ENCODE measurements at regions not wholly inside any gene's neighbourhood (a gene's known extent, or its start where the extent isn't known, plus 50 kb on each side); places are given as distances from the start of the nearest gene placed in this dataset.

GRCh38 chr10:58965855-58966254 lies 210.6 kb upstream of the PHYHIPL start:
- H3K4me1 Mint-ChIP-seq: no peaks in the 10 kb centered on the region
- no peak overlapping the region for H3K4me3 Mint-ChIP-seq
- ATAC-seq (no peak), DNase-seq (no peak)
- H3K27ac Mint-ChIP-seq: no peak overlapping the region
- no peaks in the 10 kb centered on the region for H3K36me3 Mint-ChIP-seq (ENCODE audit: low read depth)
- no peaks in the 10 kb centered on the region for H3K9me3 ChIP-seq (ENCODE audit: control insufficient read depth, low read length, poor library complexity, severe bottlenecking)
- peaks cover 54% of the 10 kb centered on the region for H3K27me3 Mint-ChIP-seq

GRCh38 chr10:58967551-58968388 lies 208.7 kb upstream of the PHYHIPL start:
- H3K9me3 ChIP-seq (ENCODE audit: control insufficient read depth, low read length, poor library complexity, severe bottlenecking): no peaks in the 10 kb centered on the region
- Mint-ChIP-seq H3K36me3 (ENCODE audit: low read depth) (no peaks in the 10 kb centered on the region), H3K4me3 (no peak overlapping the region), H3K27me3 (peaks cover 58% of the 10 kb centered on the region), H3K4me1 (no peaks in the 10 kb centered on the region), H3K27ac (no peak overlapping the region)
- no peak for ATAC-seq
- no peak for DNase-seq

- DNase-seq (no peak), ATAC-seq (no peak)
- no peaks in the 10 kb centered on the region for H3K9me3 ChIP-seq (ENCODE audit: control insufficient read depth, low read length, poor library complexity, severe bottlenecking)
- no peak overlapping the region for H3K4me3 Mint-ChIP-seq
- H3K4me1 Mint-ChIP-seq: no peaks in the 10 kb centered on the region
- H3K27ac Mint-ChIP-seq: no peak overlapping the region
- peaks cover 58% of the 10 kb centered on the region for H3K27me3 Mint-ChIP-seq
- no peaks in the 10 kb centered on the region for H3K36me3 Mint-ChIP-seq (ENCODE audit: low read depth)
These were observed 208.1 kb upstream of the PHYHIPL start for GRCh38 chr10:58968389-58968755.

- Mint-ChIP-seq H3K27me3 (peaks cover 52% of the 10 kb centered on the region), H3K4me1 (no peaks in the 10 kb centered on the region), H3K27ac (no peak overlapping the region), H3K36me3 (ENCODE audit: low read depth) (no peaks in the 10 kb centered on the region), H3K4me3 (no peak overlapping the region)
- ATAC-seq (no peak), DNase-seq (no peak)
- H3K9me3 ChIP-seq (ENCODE audit: control insufficient read depth, low read length, poor library complexity, severe bottlenecking): no peaks in the 10 kb centered on the region
These were observed 206.9 kb upstream of the PHYHIPL start for GRCh38 chr10:58969576-58969975.

- ATAC-seq (no peak), DNase-seq (no peak)
- H3K9me3 ChIP-seq (ENCODE audit: control insufficient read depth, low read length, poor library complexity, severe bottlenecking): no peaks in the 10 kb centered on the region
- Mint-ChIP-seq H3K4me3 (no peak overlapping the region), H3K27ac (no peak overlapping the region), H3K36me3 (ENCODE audit: low read depth) (no peaks in the 10 kb centered on the region), H3K27me3 (peaks cover 52% of the 10 kb centered on the region), H3K4me1 (no peaks in the 10 kb centered on the region)
These were observed 206.1 kb upstream of the PHYHIPL start for GRCh38 chr10:58970160-58970915.

- H3K27ac Mint-ChIP-seq: no peak overlapping the region
- H3K27me3 Mint-ChIP-seq: peaks cover 46% of the 10 kb centered on the region
- H3K4me3 Mint-ChIP-seq: no peak overlapping the region
- H3K36me3 Mint-ChIP-seq (ENCODE audit: low read depth): no peaks in the 10 kb centered on the region
- no peak for DNase-seq
- no peak for ATAC-seq
- no peaks in the 10 kb centered on the region for H3K9me3 ChIP-seq (ENCODE audit: control insufficient read depth, low read length, poor library complexity, severe bottlenecking)
- no peaks in the 10 kb centered on the region for H3K4me1 Mint-ChIP-seq
These were observed 205.2 kb upstream of the PHYHIPL start for GRCh38 chr10:58971211-58971610.

GRCh38 chr10:58971796-58972491 lies 204.5 kb upstream of the PHYHIPL start:
- DNase-seq: no peak
- Mint-ChIP-seq H3K4me3 (no peak overlapping the region), H3K27me3 (peaks cover 39% of the 10 kb centered on the region), H3K4me1 (no peaks in the 10 kb centered on the region), H3K36me3 (ENCODE audit: low read depth) (no peaks in the 10 kb centered on the region), H3K27ac (no peak overlapping the region)
- ATAC-seq: no peak
- no peaks in the 10 kb centered on the region for H3K9me3 ChIP-seq (ENCODE audit: control insufficient read depth, low read length, poor library complexity, severe bottlenecking)

GRCh38 chr10:58972576-58973234 lies 203.7 kb upstream of the PHYHIPL start:
- H3K36me3 Mint-ChIP-seq (ENCODE audit: low read depth): no peaks in the 10 kb centered on the region
- no peak overlapping the region for H3K27ac Mint-ChIP-seq
- no peak overlapping the region for H3K4me3 Mint-ChIP-seq
- H3K9me3 ChIP-seq (ENCODE audit: control insufficient read depth, low read length, poor library complexity, severe bottlenecking): no peaks in the 10 kb centered on the region
- H3K27me3 Mint-ChIP-seq: peaks cover 32% of the 10 kb centered on the region
- DNase-seq (no peak), ATAC-seq (no peak)
- no peaks in the 10 kb centered on the region for H3K4me1 Mint-ChIP-seq

- no peaks in the 10 kb centered on the region for H3K36me3 Mint-ChIP-seq (ENCODE audit: low read depth)
- no peak overlapping the region for H3K27ac Mint-ChIP-seq
- H3K27me3 Mint-ChIP-seq: peaks cover 26% of the 10 kb centered on the region
- DNase-seq: no peak
- H3K4me1 Mint-ChIP-seq: no peaks in the 10 kb centered on the region
- H3K9me3 ChIP-seq (ENCODE audit: control insufficient read depth, low read length, poor library complexity, severe bottlenecking): no peaks in the 10 kb centered on the region
- ATAC-seq: no peak
- no peak overlapping the region for H3K4me3 Mint-ChIP-seq
These were observed 203.2 kb upstream of the PHYHIPL start for GRCh38 chr10:58973235-58973595.

- no peak overlapping the region for H3K4me3 Mint-ChIP-seq
- H3K27ac Mint-ChIP-seq: no peak overlapping the region
- H3K9me3 ChIP-seq (ENCODE audit: control insufficient read depth, low read length, poor library complexity, severe bottlenecking): no peaks in the 10 kb centered on the region
- H3K27me3 Mint-ChIP-seq: peaks cover 12% of the 10 kb centered on the region
- H3K4me1 Mint-ChIP-seq: no peaks in the 10 kb centered on the region
- H3K36me3 Mint-ChIP-seq (ENCODE audit: low read depth): no peaks in the 10 kb centered on the region
- DNase-seq: no peak
- ATAC-seq: no peak
These were observed 200.2 kb upstream of the PHYHIPL start for GRCh38 chr10:58976254-58976653.

- Mint-ChIP-seq H3K36me3 (ENCODE audit: low read depth) (no peaks in the 10 kb centered on the region), H3K4me1 (no peaks in the 10 kb centered on the region), H3K27me3 (peaks cover 17% of the 10 kb centered on the region), H3K27ac (no peak overlapping the region), H3K4me3 (no peak overlapping the region)
- ATAC-seq (no peak), DNase-seq (no peak)
- H3K9me3 ChIP-seq (ENCODE audit: control insufficient read depth, low read length, poor library complexity, severe bottlenecking): no peaks in the 10 kb centered on the region
These were observed 196.7 kb upstream of the PHYHIPL start for GRCh38 chr10:58979711-58980110.

- H3K4me3 Mint-ChIP-seq: no peak overlapping the region
- no peak overlapping the region for H3K27ac Mint-ChIP-seq
- H3K4me1 Mint-ChIP-seq: no peaks in the 10 kb centered on the region
These were observed 195.5 kb upstream of the PHYHIPL start for GRCh38 chr10:58980826-58981415.

GRCh38 chr10:58981846-58982245 lies 194.6 kb upstream of the PHYHIPL start:
- no peak for DNase-seq
- H3K4me1 Mint-ChIP-seq: no peaks in the 10 kb centered on the region
- peaks cover 11% of the 10 kb centered on the region for H3K27me3 Mint-ChIP-seq
- H3K36me3 Mint-ChIP-seq (ENCODE audit: low read depth): no peaks in the 10 kb centered on the region
- no peak overlapping the region for H3K27ac Mint-ChIP-seq
- no peak overlapping the region for H3K4me3 Mint-ChIP-seq
- ATAC-seq: no peak
- H3K9me3 ChIP-seq (ENCODE audit: control insufficient read depth, low read length, poor library complexity, severe bottlenecking): no peaks in the 10 kb centered on the region

More at GRCh38 chr10:58980826-58981415, 195.5 kb upstream of the PHYHIPL start:
- H3K36me3 Mint-ChIP-seq (ENCODE audit: low read depth): no peaks in the 10 kb centered on the region
- H3K9me3 ChIP-seq (ENCODE audit: control insufficient read depth, low read length, poor library complexity, severe bottlenecking): no peaks in the 10 kb centered on the region
- ATAC-seq (no peak), DNase-seq (no peak)
- H3K27me3 Mint-ChIP-seq: peaks cover 11% of the 10 kb centered on the region

Measured in T-helper 17 cell (primary cell).